Right lobe of liver (tissue), 4 donors: ENCODE measurements at regions not wholly inside any gene's neighbourhood (a gene's known extent, or its start where the extent isn't known, plus 50 kb on each side); places are given as distances from the start of the nearest gene placed in this dataset.

Experiments
- CTCF ChIP-seq, 4 donors: fragments of 200-600 bp in 3 of 4; fragments of 450-650 bp in 1 of 4; IDR thresholded peaks; one replicate each; pipeline versions ENCODE4 v1.5.1 to v1.8.0; 2016 to 2022; ENCODE audit warnings: antibody characterized with exemption in 4 of 4, mild to moderate bottlenecking in 2 of 4
- POLR2A ChIP-seq: fragments of 450-650 bp; IDR thresholded peaks from one replicate; pipeline ENCODE4 v1.6.1; 2017; ENCODE audit warnings: antibody characterized with exemption, mild to moderate bottlenecking
- donor health status: DM: no; HTN: no; CAD: no.
- donor health status: DM: no; HTN: no; CAD: no.
- donor health status: DM: no; HTN: yes; CAD: no.

- TF ChIP-seq POLR2A (no peak), CTCF (IDR thresholded peaks at IDR 0.05) (no peak)
Measured at GRCh38 chr2:156765450-156765849, 329.3 kb downstream of the GPD2 start.
